SJSA1 (cell line): ENCODE measurements at regions not wholly inside any gene's neighbourhood (a gene's known extent, or its start where the extent isn't known, plus 50 kb on each side); places are given as distances from the start of the nearest gene placed in this dataset.

Source experiments
- DNase-seq, 2 experiments: peaks; one replicate each; pipeline ENCODE4 v3.0.0-alpha.2; 2015 to 2020; ENCODE audit warnings: low spot score in 2 of 2, low read depth in 1 of 2
- H3K27ac ChIP-seq: fragments of 250-450 bp; sonication (Bioruptor Pico); 2 replicates; pipeline ENCODE4 v1.5.1; 2020; ENCODE audit warnings: mild to moderate bottlenecking, moderate library complexity
- H3K27me3 ChIP-seq: fragments of 250-450 bp; sonication (Bioruptor Pico); replicated peaks from 2 replicates; pipeline ENCODE4 v1.5.1; 2020; ENCODE audit warnings: mild to moderate bottlenecking, moderate library complexity
- H3K36me3 ChIP-seq: fragments of 250-450 bp; sonication (Bioruptor Pico); 2 replicates; pipeline ENCODE4 v1.5.1; 2020; ENCODE audit warnings: mild to moderate bottlenecking
- H3K4me1 ChIP-seq: fragments of 250-450 bp; sonication (Bioruptor Pico); replicated peaks from 2 replicates; pipeline ENCODE4 v1.6.1; 2021; ENCODE audit warnings: mild to moderate bottlenecking
- H3K4me3 ChIP-seq: fragments of 250-450 bp; sonication (Bioruptor Pico); 2 replicates; pipeline ENCODE4 v1.5.1; 2020; ENCODE audit warnings: mild to moderate bottlenecking
- H3K9me3 ChIP-seq: fragments of 250-450 bp; sonication (Bioruptor Pico); replicated peaks from 2 replicates; pipeline ENCODE4 v1.5.1; 2020; ENCODE audit warnings: mild to moderate bottlenecking

DNA sequence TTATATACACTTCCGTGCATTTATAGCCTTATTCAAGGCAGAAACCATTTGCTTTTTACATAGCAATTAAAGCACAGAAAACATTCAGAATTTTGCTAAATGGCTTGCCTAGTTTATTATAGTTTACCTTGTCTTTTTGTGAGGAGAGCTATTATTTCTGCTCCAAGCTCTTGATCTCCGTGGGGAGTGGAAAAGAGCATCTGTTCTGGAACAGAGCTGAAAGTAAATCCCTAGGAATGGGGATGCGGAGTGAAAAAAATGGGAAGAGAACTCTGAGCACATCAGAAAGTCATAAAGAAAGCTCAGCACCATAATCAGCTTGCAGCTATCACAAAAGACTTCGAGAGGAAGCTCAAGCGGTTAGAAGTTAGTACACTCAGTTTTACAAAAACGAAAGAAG, 1006.7 kb downstream of the ROBO2 start:
- Histone ChIP-seq H3K36me3 (no peaks in the 10 kb centered on the region), H3K27me3 (no peaks in the 10 kb centered on the region), H3K9me3 (no peaks in the 10 kb centered on the region), H3K27ac (no peak overlapping the region), H3K4me3 (no peak overlapping the region), H3K4me1 (no peaks in the 10 kb centered on the region)
- no peak for DNase-seq

DNA sequence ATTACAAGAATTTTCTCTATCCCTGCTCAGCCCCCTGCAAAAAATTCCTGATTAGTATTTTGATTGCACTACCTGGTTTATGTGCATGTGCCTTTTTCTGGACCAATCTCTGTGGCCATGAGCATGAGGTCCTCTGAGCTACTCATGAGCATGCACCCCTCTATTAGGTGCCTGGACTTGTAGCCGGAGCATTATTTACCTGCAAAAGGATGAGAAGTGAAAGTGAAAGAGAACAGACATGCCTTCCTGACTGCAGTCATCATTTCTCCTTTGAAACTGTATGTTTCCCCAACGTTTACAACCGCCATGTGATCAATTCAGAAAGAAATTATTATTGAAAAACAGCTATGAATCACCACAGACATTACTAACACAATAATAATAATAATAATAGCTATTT, 1008.8 kb downstream of the ROBO2 start:
- Histone ChIP-seq H3K27me3 (no peaks in the 10 kb centered on the region), H3K4me1 (no peaks in the 10 kb centered on the region), H3K4me3 (no peak overlapping the region), H3K27ac (no peak overlapping the region), H3K9me3 (no peaks in the 10 kb centered on the region), H3K36me3 (no peaks in the 10 kb centered on the region)
- no peak for DNase-seq

DNA sequence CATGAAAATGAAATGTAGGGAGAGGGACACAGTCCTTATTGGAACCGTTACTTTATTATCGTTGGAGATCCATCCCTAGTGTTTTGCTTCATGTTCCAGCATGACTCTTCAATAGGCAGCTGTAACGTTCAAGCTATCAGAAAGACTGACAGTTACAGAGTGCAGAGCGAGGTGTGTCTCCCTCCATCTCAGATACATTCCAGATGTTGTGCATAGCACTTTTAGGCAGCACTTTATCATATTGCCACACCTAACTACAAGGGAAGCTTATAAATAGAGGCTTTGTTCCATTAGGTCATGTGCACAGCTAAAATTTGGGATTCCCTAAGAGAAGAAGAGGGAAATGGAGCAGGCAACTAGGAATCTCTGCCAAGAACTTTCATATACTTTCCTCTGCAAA, 1009.6 kb downstream of the ROBO2 start:
- no peak overlapping the region for H3K4me3 ChIP-seq
- no peak overlapping the region for H3K27ac ChIP-seq
- no peaks in the 10 kb centered on the region for H3K27me3 ChIP-seq
- no peaks in the 10 kb centered on the region for H3K9me3 ChIP-seq
- no peaks in the 10 kb centered on the region for H3K36me3 ChIP-seq
- H3K4me1 ChIP-seq = no peaks in the 10 kb centered on the region
- no peak for DNase-seq

DNA sequence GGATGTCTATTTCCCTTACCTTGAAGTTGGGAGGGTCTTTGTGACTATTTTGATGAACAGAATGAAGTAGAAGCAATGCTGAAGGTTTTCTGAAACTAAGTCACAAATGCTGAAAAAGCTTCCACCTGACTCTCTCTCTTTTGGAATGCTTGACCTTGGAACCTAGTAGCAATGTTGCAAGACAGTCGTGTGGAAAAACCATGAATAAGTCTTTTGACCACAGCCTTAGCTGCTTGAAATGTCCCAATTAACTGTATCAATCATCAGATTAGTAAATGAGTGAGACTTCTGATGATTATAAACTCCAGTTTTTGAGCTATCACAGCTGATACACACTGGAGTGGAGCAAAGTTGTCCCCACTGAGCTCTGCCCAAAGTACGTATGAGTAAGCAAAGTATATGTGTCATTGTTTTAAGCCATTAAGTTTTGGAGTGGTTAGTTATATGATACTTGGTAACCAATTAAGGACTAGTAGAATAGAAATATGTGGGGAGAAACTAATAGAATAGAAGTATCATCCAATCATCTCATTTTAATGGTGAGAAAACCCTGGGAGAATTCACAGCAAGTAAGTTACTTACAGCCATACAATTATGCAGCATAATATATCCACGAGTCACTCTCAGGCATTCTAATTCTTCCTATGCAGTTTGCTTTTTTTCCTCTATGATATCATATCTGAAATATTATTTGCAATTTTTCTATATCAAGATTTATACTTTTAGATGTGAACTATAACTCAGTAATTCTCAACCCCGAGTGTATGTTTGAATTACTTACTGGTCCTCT, 1010.6 kb downstream of the ROBO2 start:
- Histone ChIP-seq H3K36me3 (no peaks in the 10 kb centered on the region), H3K27ac (no peak overlapping the region), H3K4me3 (no peak overlapping the region), H3K9me3 (no peaks in the 10 kb centered on the region), H3K4me1 (no peaks in the 10 kb centered on the region), H3K27me3 (no peaks in the 10 kb centered on the region)
- no peak for DNase-seq

DNA sequence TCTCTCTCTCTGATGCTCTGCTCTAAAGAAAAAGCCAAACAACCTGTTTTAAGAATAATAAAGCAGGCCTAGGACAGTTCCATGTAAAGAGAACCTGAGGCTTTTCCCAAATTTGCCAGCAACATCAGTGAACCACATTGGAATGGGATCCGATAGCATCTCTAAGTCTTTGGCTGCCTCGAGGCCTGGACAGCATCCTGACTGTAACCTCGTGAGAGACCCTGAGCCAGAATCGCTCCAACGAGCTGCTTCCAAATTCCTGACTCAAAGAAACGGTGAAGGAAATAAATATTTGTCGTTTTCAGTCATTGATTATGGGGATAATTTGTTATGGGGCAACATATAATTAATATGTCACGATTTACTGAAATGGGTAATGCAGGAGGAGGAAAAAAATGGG, 1012.8 kb downstream of the ROBO2 start:
- Histone ChIP-seq H3K36me3 (no peaks in the 10 kb centered on the region), H3K27me3 (no peaks in the 10 kb centered on the region)
- no peak for DNase-seq

DNA sequence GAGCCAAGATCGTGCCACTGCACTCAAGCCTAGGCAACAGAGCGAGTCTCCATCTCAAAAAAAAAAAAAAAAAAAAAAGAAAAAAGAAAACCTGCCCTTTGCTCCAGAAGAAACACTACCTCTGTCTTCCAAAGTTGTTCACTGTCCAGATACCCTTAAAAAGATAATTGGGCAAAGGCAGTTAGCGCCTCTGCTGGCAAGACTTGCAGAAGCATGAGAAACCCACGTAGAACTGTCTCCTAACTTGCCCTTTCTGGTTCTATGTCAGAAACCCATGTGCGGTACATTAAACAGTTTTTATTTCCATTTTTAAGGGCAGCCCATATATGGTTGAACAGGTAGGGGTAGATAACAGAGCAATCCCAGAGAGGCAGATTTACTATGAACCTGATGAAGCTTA, 1026.4 kb downstream of the ROBO2 start:
- Histone ChIP-seq H3K4me1 (no peaks in the 10 kb centered on the region), H3K36me3 (no peaks in the 10 kb centered on the region), H3K27me3 (no peaks in the 10 kb centered on the region), H3K27ac (no peak overlapping the region), H3K4me3 (no peak overlapping the region), H3K9me3 (no peaks in the 10 kb centered on the region)
- no peak for DNase-seq

More for the DNA sequence above, 1012.8 kb downstream of the ROBO2 start:
- no peaks in the 10 kb centered on the region for H3K9me3 ChIP-seq
- H3K27ac ChIP-seq = no peak overlapping the region
- no peaks in the 10 kb centered on the region for H3K4me1 ChIP-seq
- H3K4me3 ChIP-seq = no peak overlapping the region

DNA sequence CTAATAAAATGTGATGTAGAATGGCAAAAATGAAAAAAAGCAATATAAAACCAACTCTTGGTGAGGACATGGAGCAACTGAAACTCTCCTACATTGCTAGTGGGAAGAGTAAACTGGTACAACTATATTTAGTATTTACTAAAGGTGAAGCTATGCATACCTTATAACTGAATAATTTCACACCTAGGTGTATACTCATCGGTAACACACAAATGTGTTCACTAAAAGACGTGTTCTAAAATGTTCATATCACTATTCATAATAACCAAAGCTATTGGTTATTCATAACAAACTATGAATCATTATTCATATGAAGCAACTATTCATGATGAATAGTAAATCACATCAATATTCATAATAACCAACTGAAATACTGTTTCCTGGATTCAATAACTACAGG, 1030.3 kb downstream of the ROBO2 start:
- Histone ChIP-seq H3K4me1 (no peaks in the 10 kb centered on the region), H3K9me3 (no peaks in the 10 kb centered on the region), H3K36me3 (no peaks in the 10 kb centered on the region), H3K4me3 (no peak overlapping the region), H3K27me3 (no peaks in the 10 kb centered on the region), H3K27ac (no peak overlapping the region)
- DNase-seq = no peak

DNA sequence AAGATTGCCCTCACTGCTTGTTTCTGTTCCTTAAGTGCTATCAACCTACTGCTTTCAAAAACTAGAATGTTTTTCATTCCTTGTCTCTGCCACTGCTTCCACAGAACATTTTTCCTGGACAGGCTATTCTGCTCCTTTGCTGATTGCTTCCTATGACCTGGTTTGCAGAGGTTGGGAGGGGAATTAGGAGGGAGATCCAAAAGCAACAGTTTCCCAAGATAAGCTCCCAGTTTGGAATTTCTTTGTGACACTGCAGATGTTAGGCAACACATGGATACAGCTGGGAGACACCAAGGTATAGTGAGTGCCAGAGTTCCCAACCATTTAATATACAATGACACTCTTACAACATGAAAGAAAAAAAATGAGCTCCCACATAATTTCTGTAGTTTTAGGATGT, 1036.5 kb downstream of the ROBO2 start:
- Histone ChIP-seq H3K4me1 (no peaks in the 10 kb centered on the region), H3K9me3 (no peaks in the 10 kb centered on the region), H3K27ac (no peak overlapping the region), H3K4me3 (no peak overlapping the region), H3K27me3 (no peaks in the 10 kb centered on the region), H3K36me3 (no peaks in the 10 kb centered on the region)
- DNase-seq = no peak

DNA sequence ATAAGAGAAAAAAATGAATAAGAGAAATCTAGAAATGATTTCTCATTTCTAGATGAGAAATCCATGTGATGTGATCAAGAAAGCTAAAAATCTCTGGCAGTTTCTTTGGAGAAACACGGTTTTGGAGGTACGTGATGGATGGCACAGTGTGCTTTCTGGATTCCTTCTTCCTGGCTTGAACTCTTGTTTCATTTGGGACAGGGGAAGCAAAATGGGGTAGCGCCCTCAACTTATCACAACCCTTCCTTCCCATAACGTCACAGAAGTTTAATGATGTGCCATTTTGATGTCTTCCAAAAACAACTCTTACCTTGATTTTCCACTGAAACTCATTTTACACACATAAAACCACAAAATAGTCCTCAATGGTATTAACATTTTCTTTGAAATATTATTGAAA, 1037.3 kb downstream of the ROBO2 start:
- no peaks in the 10 kb centered on the region for H3K9me3 ChIP-seq
- H3K36me3 ChIP-seq = no peaks in the 10 kb centered on the region
- H3K27me3 ChIP-seq = no peaks in the 10 kb centered on the region
- no peaks in the 10 kb centered on the region for H3K4me1 ChIP-seq
- DNase-seq = no peak
- no peak overlapping the region for H3K27ac ChIP-seq
- H3K4me3 ChIP-seq = no peak overlapping the region

DNA sequence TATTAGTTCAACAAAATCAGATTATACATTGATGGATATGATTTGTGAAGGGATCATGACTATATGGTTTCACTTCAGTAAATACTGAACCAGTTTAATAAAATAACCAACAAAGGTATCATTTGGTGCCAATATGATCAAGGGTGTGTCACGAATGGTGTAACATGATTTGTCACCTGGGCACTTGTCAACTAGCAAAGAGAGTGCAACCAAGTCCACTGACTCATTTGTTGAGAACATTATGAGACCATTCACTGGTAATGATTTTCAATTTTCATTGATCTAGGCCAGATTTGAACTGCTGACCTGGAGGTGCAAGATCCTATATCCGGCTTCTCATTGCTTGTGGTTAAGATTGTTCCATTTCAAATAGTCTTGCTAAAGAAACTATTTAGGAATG, 1037.9 kb downstream of the ROBO2 start:
- Histone ChIP-seq H3K36me3 (no peaks in the 10 kb centered on the region), H3K27me3 (no peaks in the 10 kb centered on the region), H3K4me3 (no peak overlapping the region), H3K27ac (no peak overlapping the region), H3K9me3 (no peaks in the 10 kb centered on the region; the same call in 1 of the 2 replicates), H3K4me1 (no peaks in the 10 kb centered on the region)
- no peak for DNase-seq

DNA sequence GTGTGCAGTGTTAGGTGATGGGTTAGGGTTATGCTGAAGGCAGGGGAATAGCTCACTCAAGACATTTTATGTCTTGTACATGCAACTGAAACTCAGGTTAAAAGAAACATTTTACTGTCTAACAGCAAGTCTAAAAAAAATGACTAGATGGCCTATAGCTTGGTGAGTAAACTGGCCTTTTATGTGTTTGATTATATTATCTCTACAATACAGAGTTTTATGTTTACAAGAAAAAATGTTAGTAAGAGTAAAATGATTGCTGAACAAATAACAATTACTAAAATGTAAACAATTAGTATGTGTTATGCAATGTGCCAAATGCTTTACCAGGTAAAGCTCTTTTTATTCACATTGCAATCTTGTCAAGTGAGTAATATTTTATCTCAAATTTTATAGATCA, 1039.6 kb downstream of the ROBO2 start:
- DNase-seq = no peak
- Histone ChIP-seq H3K36me3 (no peaks in the 10 kb centered on the region), H3K4me1 (no peaks in the 10 kb centered on the region), H3K27me3 (no peaks in the 10 kb centered on the region), H3K4me3 (no peak overlapping the region), H3K27ac (no peak overlapping the region), H3K9me3 (no peaks in the 10 kb centered on the region; the same call in 1 of the 2 replicates)

DNA sequence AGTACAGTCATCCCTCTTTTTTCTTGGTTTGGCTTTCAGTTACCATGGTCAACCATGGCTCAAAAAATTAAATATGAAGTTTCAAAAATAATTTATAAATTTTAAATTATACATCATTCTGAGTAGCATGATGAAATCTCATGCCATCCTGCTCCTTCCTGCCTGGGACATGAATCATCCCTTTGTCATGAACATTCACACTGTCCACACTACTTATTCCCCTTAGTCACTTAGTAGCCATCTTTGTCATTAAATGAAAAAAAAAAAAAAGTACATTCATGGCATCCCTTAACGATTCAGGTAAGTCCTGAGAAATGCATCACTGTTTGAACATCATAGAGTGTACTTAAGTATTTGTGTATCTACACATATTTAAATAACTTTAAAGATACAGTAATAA, 1046.3 kb downstream of the ROBO2 start:
- Histone ChIP-seq H3K9me3 (no peaks in the 10 kb centered on the region; the same call in 1 of the 2 replicates), H3K27ac (0 out of 2 replicates have a peak overlapping the region, but pooled peaks have one; percentile 21), H3K4me3 (no peak overlapping the region), H3K36me3 (no peaks in the 10 kb centered on the region), H3K27me3 (no peaks in the 10 kb centered on the region), H3K4me1 (no peaks in the 10 kb centered on the region)
- DNase-seq = no peak

DNA sequence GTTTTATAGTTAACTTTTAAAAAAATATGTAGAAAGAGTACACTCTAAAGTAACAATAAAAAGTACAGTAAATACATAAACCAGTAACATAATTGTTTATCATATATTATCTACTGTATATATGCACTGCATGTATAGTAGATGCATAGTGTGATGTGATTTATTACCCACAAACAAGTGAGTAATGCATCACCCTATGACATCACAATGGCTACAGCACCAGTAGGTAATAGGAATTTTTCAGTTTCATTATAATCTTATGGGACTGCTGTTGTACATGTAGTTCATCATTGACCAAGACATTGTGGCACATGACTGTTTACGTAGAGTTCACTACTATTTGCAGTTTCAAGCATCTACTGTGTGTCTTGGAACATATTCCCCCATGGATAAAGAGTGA, 1047.2 kb downstream of the ROBO2 start:
- Histone ChIP-seq H3K27ac (no peak overlapping the region), H3K9me3 (no peaks in the 10 kb centered on the region; the same call in 1 of the 2 replicates), H3K36me3 (no peaks in the 10 kb centered on the region), H3K27me3 (no peaks in the 10 kb centered on the region), H3K4me1 (no peaks in the 10 kb centered on the region), H3K4me3 (no peak overlapping the region)
- DNase-seq = no peak

DNA sequence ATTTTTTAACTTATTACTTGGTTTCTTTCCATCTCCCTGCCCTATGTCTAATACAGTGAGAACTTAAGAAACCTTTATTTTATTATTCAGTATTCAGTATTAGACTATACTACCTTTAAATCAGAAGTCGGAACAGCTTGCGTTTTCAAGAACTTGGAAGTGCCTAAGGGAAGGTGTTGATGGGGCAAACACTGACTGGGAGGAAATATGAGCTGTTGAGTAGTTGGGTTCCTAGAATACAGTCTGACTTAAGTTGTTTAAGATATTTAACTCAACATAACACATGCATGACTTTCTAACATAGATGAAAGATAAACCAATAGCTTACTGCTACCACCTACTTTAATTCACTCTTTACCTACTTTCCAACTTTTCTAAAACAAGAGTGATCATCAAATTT, 1048.1 kb downstream of the ROBO2 start:
- H3K36me3 ChIP-seq = no peaks in the 10 kb centered on the region
- H3K9me3 ChIP-seq = no peaks in the 10 kb centered on the region; the same call in 1 of the 2 replicates
- H3K27ac ChIP-seq = no peak overlapping the region
- no peak overlapping the region for H3K4me3 ChIP-seq
- no peaks in the 10 kb centered on the region for H3K4me1 ChIP-seq
- no peak for DNase-seq
- H3K27me3 ChIP-seq = no peaks in the 10 kb centered on the region

DNA sequence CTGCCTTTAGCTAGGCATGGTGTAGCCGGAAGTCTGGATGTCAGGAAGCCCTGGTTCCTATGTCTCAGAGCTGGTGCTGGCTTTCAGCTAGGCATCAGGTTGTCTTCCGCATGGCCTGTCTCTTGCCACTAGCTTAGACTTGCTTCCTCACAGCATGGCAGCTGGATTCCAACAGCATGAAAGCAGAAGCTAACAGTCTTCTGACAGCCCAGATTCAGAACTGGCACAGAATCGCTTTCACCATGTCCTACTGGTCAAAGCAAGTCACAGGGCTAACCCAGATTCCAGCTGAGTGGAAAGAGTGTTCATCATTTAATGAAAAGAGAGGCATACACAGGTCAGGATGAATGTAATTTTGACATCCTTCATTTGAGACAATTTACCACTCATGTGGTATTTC, 1050.5 kb downstream of the ROBO2 start:
- Histone ChIP-seq H3K4me1 (no peaks in the 10 kb centered on the region), H3K9me3 (no peaks in the 10 kb centered on the region), H3K4me3 (no peak overlapping the region), H3K27me3 (no peaks in the 10 kb centered on the region), H3K27ac (no peak overlapping the region), H3K36me3 (no peaks in the 10 kb centered on the region)
- DNase-seq = no peak
